Psoas muscle (tissue), 7 donors: ENCODE measurements at regions not wholly inside any gene's neighbourhood (a gene's known extent, or its start where the extent isn't known, plus 50 kb on each side); places are given as distances from the start of the nearest gene placed in this dataset.

Source experiments
- ATAC-seq, 4 donors: fragments of 200-7000 bp; cut with Tn5 transposase; one replicate each; pipeline ENCODE4 v1.9.1; 2020; ENCODE audit warnings: moderate library complexity in 3 of 4, mild to moderate bottlenecking in 2 of 4
- DNase-seq, 2 donors: peaks; one replicate each; pipeline ENCODE4 v3.0.0-alpha.2; 2020
- H3K27ac ChIP-seq: fragments of 200-600 bp; one replicate; pipeline ENCODE4 v1.8.0; 2022
- H3K27me3 ChIP-seq, 3 donors: fragments of 200-600 bp in 1 of 3; one replicate each; pipeline versions ENCODE4 v1.6.1 to v1.8.0; 2013 to 2022; ENCODE audit warnings: low read length in 2 of 3, mild to moderate bottlenecking in 2 of 3, moderate library complexity in 1 of 3; ENCODE audit not compliant: insufficient read depth in 3 of 3
- H3K36me3 ChIP-seq, 2 donors: fragments of 200-600 bp in 1 of 2; one replicate each; pipeline versions ENCODE4 v1.6.1 to v1.8.0; 2013 to 2022; ENCODE audit warnings: low read depth in 1 of 2, mild to moderate bottlenecking in 1 of 2, moderate library complexity in 1 of 2; ENCODE audit not compliant: insufficient read depth in 1 of 2
- H3K4me1 ChIP-seq: fragments of 200-600 bp; one replicate; pipeline ENCODE4 v1.8.0; 2022
- H3K4me3 ChIP-seq: fragments of 200-600 bp; one replicate; pipeline ENCODE4 v1.8.0; 2022; ENCODE audit warnings: mild to moderate bottlenecking
- H3K9me3 ChIP-seq: fragments of 200-600 bp; one replicate; pipeline ENCODE4 v1.8.0; 2022
- CTCF ChIP-seq: fragments of 200-600 bp; IDR thresholded peaks from one replicate; pipeline ENCODE4 v1.8.0; 2022; ENCODE audit warnings: antibody characterized with exemption
- WGBS, 3 donors: extraction: QIAGEN DNeasy Blood & Tissue Kit; methylation state at CpG; one replicate each; pipeline versions ENCODE4 v1.1.6 to v1.1.7; 2013; 5-methylcytosine and 5-hydroxymethylcytosine counted together
- intact Hi-C, 2 donors: fragments of 100-400 bp; cut with DNase I; formaldehyde crosslinking; loops; one replicate each; pipeline versions ENCODE4 v1.11.0 to v1.14.2; 2022
- donor health status: healthy with polysubstance abuse.
- donor health status: DM: no; HTN: no; CAD: no; lungs with moderate emphysema.
- donor health status: Bipolar disorder and iron deficiency.
- donor health status: healthy.
- donor health status: DM: yes; HTN: yes; CAD: no.
- donor health status: DM: no; HTN: no; CAD: no.
- donor health status: DM: yes; HTN: yes; CAD: no.

- intact Hi-C loops = no loop called here
- H3K27me3 ChIP-seq = no peaks in the 10 kb centered on the region
- TF ChIP-seq CTCF = no peak
- no peak overlapping the region for H3K27ac ChIP-seq
- ATAC-seq (no peak), DNase-seq (no peak)
- no peaks in the 10 kb centered on the region for H3K36me3 ChIP-seq
- H3K9me3 ChIP-seq = no peaks in the 10 kb centered on the region
- 89 to 93% (median 92%) methylated on average over 4 of the region's 4 CpGs for WGBS, 3 donors
- no peaks in the 10 kb centered on the region for H3K4me1 ChIP-seq
- no peak overlapping the region for H3K4me3 ChIP-seq
Observed at GRCh38 chr14:59038746-59039145, 149.7 kb upstream of the DAAM1 start.

- Histone ChIP-seq H3K4me1 (no peaks in the 10 kb centered on the region), H3K9me3 (no peaks in the 10 kb centered on the region), H3K27ac (no peak overlapping the region), H3K27me3 (no peaks in the 10 kb centered on the region), H3K36me3 (no peaks in the 10 kb centered on the region), H3K4me3 (no peak overlapping the region)
- ATAC-seq (no peak), DNase-seq (no peak)
- intact Hi-C loops = no loop called here
- WGBS, 3 donors = 97 to 99% (median 97%) methylated on average over 3 of the region's 3 CpGs
- TF ChIP-seq CTCF = no peak
Observed at GRCh38 chr14:59041308-59041707, 147.2 kb upstream of the DAAM1 start.

GRCh38 chr14:59044707-59045106 is 143.8 kb upstream of the DAAM1 start:
- no peaks in the 10 kb centered on the region for H3K4me1 ChIP-seq
- TF ChIP-seq CTCF = no peak
- ATAC-seq (no peak), DNase-seq (no peak)
- no peaks in the 10 kb centered on the region for H3K36me3 ChIP-seq
- H3K27ac ChIP-seq = no peak overlapping the region
- no peak overlapping the region for H3K4me3 ChIP-seq
- H3K9me3 ChIP-seq = peaks cover 3% of the 10 kb centered on the region
- intact Hi-C loops = no loop called here
- 75 to 82% (median 80%) methylated on average over 6 of the region's 6 CpGs for WGBS, 3 donors
- H3K27me3 ChIP-seq = no peaks in the 10 kb centered on the region

- peaks cover 3% of the 10 kb centered on the region for H3K9me3 ChIP-seq
- no peak for DNase-seq
- H3K36me3 ChIP-seq = no peaks in the 10 kb centered on the region
- no peak overlapping the region for H3K27ac ChIP-seq
- ATAC-seq = no peak
- no peak overlapping the region for H3K4me3 ChIP-seq
- intact Hi-C loops = no loop called here
- no peak for TF ChIP-seq CTCF
- 43 to 58% (median 49%) methylated on average over 2 of the region's 2 CpGs for WGBS, 3 donors
- no peaks in the 10 kb centered on the region for H3K27me3 ChIP-seq
- H3K4me1 ChIP-seq = no peaks in the 10 kb centered on the region
Observed at GRCh38 chr14:59046746-59047145, 141.7 kb upstream of the DAAM1 start.

- Histone ChIP-seq H3K4me1 (no peaks in the 10 kb centered on the region), H3K9me3 (no peaks in the 10 kb centered on the region), H3K4me3 (no peak overlapping the region), H3K27ac (no peak overlapping the region), H3K27me3 (no peaks in the 10 kb centered on the region), H3K36me3 (no peaks in the 10 kb centered on the region)
- no peak for TF ChIP-seq CTCF
- WGBS, 3 donors = 48 to 60% (median 55%) methylated on average over 1 of the region's 1 CpG
- intact Hi-C loops = loop anchor here in 1 of 2 donors (2.0 to 10.0 kb wide), 2 partner anchors 420 to 554 kb away; partner anchors contain the start of gene DACT1
- no peak for DNase-seq
- ATAC-seq = no peak
Observed at GRCh38 chr14:59055006-59055405, 133.5 kb upstream of the DAAM1 start.
